ENCODE measurements at regions not wholly inside any gene's neighbourhood (a gene's known extent, or its start where the extent isn't known, plus 50 kb on each side); places are given as distances from the start of the nearest gene placed in this dataset.
"Not testable (repeated sequence)": the region's sequence is repeated elsewhere in the genome, so short reads cannot be mapped to it uniquely, and the experiment has no call there.

DNA sequence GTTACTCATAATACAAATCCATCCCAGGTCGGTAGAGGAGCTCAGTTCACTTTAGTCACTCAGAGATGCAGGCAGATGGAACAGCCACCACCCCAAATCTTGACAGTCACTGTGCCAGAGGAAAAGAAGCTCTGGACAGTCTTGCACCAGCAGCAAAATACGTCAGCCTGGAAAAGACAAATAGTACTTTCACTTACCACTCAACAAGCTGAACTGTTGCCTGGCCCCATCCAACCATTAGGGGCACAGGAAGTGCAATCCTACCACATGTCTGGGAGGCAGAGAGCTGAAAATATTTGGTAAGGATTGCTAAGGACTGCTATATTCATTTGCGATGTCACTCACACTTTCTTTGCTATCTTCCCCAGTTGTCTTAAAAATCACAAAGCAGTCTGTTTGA is 239.1 kb upstream of the TOX3 start:
- DNase-seq = no peak

DNA sequence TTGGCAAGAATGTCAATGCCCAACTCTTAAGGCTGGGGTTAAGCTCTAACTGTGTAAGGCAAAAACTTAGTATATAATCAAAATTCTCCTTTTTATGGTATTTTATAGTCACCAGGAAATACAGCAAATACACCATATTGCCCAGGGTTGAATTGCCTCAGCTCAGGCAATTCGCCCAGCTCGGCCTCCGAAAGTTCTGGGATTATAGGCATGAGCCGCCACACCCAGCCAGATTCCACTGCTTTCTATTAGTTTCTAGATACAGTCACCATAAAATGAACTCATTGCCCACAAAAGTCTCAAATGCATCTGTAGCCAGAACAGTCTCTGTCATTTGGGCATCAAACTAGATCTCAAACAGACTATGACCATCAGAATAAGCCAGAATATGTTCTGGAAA is 238.7 kb upstream of the TOX3 start:
- DNase-seq = no peak

DNA sequence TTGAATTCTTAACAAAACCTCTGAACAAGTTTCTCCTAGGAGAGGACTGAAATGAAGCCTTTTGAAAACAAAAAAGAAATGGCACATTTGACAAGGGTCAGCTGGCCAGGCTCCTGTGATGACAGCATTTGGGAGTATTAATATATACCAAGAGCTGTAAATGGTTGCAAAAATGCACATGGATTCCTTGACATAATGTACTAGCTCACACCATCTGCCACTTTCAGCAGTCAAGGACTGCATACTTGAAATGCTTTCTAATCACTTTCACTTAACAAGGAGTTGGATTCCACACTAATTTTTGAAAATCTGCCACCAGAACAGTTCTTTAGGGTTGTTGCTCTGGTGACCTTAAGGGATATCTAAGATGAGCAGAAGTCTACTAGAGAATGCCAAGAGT is 236.7 kb upstream of the TOX3 start:
- no peak for DNase-seq

DNA sequence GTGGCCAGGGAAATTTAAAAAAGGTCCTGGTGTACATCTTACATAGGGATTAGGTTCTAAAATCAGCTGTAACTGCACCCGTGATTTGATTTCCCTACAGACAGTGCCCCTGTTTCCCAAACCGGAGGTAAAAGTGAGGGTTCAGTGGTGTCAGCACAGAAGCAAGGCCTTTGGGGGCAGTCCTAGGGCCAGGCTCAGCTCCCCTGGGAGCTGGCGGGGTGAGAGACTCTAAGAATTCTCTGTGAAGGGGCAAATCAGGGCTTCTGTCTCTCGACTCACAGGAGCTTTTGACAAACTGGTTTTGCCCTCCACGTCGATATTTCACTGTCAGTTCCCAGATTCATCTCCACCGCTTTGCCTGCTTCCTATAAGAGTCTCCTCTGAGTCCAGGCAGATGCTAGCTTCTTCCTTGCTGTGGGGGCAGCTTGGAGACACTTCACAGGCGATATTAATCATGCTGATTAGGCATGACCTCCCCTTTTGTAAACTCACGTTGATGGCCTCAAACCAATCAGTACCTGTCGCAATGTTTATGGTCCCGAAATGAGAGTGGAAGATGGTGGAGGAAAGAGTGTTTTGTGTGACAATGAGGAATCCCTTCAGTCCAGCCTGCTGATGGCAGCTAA is 234.2 kb upstream of the TOX3 start:
- DNase-seq = no peak

DNA sequence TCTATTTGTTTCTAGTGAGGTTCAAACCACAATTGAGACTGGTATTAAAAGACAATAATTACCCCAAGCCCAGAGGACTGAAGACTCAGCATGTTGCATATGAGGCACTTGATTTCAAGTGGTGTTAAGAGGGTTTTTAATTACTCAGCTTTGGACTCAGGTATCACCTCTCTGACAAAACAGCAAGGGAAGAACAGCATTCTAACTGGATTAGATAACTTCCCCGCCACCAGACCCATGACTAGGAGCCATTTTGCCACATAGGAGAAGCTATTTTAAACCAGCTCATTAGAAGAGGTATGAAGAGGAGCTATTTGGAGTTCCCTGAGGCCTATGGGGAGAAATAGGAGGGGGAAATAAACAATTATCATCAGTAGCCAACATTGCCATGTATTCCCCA is 226.1 kb upstream of the TOX3 start:
- no peak for DNase-seq

DNA sequence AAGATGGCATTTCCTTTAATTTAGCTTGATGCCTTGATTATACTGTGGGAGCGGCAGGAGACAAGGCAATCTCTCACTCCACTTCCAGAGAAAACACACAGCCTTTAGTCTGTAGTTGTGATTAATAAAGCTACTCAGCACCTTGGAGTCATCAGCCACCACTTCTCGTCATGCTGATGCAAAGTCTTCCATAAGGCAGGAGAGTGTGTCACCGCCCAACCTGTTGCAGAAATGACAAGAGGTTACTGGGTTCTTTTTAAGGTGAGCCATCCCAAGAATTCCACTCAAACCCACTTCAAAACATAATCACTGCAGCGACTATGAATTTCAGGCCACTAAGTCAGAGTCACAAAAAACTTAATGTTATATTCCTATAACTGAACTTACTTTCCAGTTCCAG is 223.9 kb upstream of the TOX3 start:
- no peak for DNase-seq

DNA sequence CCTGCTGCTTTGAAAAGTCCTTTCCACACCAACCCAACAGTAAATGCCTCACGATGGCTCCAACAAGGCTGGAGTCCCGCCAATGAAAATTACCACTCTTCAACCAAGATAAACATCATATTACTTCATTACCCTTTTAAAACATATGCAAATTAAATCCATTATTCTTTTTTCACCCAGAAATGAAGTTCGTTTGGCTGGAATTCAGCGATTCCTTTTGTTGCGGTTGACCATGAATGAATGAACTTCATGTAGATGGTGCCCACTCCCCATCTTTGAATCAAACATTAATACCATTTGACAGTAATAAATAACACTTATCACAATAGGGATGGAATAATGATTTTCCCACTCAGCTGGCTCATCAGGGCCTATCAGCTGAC is 211.5 kb upstream of the TOX3 start:
- DNase-seq = no peak

DNA sequence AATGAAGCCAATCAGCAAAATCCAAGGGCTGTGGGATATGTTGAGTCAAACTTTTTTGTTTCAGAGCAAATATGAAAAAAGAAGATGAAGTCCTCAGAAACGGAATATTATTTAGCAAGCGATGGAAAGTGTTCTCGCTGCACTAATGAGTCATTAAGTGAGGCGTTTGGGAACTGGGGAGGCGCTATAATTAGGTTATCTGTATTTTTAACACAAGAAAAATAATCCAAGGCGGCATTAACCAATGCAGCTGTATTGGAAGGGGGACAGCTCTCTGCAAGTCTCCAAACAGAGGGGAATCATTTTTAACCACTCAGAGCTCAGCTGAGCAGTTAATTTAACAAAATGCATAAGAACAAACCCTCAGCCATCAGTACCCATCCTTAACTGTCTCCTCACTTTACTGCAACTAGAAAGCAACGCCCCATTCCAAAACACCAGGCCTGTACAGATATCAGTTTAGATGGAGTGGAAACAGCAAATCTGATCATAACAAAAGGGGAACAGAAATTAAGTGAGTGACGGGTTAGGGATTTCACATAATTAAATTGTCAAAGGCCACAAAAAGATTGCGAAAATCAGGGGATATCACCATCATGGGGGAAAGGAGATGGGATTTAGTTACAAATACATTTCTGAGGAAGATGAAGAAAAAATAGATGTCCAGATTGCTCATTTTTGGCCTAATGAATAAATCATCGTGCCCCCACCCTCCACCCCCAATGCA is 211.0 kb upstream of the TOX3 start:
- DNase-seq = no peak

DNA sequence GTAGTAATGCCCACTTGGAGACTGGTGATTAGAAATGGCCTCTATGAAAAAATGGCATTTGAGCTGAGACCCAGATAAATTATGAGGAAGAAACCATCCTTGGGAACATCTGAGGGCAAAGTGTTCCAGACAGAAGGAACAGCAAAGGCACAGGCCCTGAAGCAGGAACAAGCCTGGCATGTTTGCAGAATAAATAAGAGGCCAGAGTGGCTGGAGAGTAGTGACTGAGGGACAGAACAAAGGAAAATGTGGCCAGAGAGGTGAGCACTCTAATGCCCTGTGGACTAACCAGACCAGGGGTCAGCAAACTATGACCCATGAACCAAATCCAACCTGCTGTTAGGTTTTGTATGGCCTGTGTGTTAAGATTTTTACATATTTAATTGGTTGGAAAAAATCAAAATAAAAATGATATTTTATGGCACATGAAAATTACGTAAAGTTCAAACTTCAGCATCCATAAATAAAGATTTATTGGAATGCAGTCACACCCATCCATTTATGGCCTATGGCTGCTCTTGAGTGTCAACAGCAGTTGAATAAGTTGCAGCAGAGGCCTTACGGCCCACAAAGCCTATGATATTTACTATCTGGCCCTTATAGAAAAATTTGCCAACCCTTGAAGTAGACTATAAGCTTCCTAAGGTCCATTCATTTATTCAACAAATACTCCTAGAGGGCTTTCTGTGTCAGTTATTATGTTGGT is 210.0 kb upstream of the TOX3 start:
- no peak for DNase-seq

DNA sequence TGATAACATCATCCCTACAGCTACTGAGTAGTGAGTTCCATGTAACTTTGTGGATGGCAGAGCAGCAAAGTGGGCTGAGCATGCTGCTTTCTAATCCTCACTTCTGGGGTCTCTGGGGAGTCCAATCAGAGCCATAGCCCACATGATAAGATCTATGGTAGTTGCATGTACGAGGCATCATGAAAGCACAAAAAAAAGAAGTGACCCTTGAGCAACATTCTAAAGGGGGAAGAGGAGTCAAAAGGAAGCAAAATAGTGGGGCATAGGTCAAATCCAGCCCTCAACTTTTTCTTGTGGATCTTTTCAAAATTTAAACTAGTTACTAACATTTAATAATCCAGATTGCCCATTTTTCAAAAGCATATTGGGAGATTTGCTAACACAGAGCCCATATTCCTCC is 208.5 kb upstream of the TOX3 start:
- DNase-seq = no peak

DNA sequence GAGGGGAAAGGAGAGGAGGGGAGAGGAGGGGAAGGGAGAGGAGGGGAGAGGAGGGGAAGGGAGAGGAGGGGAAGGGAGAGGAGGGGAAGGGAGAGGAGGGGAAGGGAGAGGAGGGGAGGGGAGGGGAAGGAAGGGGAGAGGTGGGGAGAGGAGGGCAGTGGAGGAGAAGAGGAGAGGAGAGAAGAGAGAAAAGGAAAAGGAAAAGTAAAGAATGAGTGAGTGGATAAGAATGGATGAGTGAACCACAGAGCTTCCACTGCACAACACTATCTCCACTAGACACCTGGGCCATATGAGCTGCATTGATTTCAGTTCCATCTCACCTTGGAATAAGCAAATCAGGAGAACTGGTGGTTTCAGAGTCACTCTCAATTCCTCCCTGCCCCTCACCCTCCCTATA is 204.1 kb upstream of the TOX3 start:
- no peak for DNase-seq

DNA sequence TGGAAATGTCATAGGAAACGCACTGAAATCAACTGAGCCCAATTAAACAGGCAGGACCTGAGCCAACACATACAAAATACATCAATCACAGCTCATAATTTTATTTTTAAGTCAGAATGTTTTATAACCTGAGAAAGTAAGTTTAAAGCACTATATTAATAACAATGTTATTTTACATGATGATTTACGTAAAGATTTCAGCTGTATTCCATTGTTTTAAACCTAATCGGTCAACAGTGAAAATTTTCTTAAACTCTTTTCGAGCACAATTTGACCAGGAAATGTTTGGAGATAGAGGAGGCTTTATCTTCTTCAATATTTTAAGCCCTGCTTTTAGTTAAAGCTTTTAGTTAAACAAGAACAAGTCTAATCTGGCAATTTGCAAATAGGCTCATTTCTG is 201.8 kb upstream of the TOX3 start:
- DNase-seq = no peak

DNA sequence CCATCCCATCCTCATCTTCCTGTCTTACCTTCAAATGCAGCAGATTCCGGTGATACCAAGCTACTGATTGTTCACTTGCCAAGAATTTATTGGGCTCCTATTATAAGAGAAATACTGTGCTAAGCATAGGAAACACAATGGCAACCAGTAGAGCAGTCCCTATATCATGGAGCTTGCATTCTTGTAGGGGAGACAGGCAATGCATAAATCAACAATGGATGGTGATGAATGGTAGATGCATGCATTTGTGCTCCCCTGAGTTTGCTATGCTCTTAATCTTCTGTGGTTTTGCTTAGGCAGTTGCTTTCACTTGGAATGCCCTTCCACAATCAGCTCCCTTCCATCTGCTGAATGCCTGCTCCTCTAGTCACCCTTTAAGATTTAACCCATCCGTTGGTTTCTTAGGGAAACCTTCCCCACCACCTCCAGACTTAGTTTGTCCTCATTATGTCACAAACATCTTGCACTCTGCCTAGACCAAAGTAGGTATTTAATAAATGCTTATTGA is 200.2 kb upstream of the TOX3 start:
- DNase-seq = no peak

DNA sequence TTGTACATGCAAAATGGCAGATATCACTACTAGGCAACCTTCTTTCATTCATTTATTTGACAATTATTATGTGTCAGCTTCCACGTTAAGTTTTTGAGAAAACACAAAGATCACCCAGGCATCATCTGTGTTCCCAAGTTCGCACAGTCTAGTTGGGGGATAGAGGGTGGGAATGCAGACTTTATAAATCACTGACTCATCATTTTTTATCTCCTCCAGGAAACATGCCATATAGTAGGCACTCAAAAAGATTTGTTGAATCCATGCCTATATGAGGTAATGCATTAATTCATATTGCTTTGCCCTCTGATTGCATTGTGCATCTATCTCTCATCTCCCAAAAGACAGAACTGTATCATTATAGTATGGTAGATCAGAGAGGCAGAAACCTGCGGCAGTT is 196.8 kb upstream of the TOX3 start:
- DNase-seq = no peak

DNA sequence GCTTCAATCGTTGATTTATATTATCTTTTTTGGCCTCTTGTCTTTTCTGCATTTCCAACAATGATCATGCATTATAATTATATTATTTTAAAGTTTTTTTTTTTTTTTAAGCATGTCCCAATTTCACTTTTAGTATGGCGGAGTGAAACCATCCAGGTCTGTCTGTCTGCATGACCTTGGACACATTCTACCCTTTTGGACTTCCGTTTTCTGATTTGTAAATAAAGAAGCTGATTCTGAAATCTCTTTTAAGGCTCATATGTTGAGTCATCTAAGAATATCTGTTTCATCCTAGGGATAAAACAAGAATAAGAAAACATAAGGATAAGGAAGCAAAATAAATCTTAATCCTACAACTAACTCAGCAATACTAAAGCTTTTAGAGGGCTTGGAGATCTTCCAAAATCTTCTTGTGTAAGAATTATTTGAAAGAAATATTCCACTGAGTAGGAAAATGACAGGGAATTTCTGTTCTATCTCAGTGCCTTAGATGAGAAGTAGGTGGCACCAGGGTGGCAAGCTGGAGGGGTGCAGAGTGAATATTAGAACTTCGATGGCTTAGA is 195.7 kb upstream of the TOX3 start:
- DNase-seq = no peak

DNA sequence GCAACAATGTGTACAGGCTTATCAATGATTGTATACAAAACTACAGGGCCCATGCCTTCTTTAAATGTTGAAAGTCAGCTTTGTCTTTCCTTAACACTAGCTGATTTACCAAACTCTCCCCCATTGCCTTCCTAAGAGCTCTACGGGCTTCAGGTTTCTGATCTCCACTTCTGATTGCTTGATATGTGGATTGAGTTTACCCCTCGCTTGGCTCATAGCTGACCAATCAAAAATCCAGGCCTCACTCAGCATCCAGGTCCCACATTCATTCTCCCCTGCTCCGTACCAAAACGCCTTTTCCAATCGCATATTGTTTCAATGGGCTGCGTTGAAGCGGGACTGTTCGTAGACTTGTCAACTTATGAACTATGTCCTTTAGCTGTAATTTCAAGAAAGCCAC is 195.1 kb upstream of the TOX3 start:
- no peak for DNase-seq

DNA sequence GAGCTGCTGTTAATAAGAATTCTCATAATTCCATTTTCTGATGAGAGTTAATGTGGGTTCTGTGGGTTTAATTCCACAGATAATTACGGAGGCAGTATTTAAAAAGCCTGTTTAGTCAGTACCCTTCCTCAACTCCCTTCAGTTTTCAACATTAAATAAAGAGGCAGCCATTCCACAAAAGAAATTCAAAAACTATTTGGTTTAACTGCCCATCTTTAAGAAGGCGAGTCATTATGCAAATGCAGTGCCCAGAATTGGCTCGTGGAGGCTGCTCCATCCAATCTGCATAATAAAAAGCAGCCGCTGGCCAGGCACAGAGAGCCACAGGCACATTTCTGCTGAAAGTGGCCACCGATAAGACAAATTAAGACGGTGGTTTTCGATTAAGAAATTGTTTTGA is 194.4 kb upstream of the TOX3 start:
- DNase-seq = no peak

DNA sequence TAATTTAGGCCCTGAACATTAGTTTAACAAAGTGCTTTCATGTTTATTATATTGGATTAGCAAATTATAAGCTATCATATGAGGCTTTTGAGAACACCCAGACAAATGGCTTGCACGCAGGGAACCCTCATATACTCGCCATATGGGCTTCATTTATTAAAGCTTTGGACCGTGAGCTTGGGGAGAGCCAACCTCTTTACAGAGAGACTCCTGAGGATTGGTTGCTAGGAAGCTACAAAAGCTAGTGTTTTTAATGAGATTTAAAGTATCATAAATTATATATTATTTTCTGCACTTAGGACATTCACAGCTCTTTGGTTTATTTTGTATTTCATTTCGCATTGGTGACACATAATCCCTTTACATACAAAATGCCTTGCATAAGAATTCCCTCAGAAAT is 193.8 kb upstream of the TOX3 start:
- no peak for DNase-seq

DNA sequence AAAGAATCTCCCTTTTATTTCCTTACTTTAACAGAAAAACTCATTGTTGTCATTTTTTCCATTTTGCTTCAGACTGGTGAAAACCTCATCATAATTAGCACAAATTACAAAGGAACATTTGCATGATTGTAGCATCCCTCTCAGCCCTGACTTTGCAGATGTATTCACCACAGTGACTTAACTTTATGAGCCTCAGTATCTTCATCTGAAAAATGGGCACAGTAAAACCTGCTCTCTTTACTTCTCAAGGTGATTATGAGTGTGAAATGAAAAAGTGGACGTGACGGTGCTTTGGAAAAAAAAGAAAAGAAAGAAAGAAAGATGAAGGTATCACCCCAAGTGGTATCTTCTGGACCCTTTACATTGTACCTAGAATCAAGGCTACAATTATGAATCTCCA is 193.4 kb upstream of the TOX3 start:
- no peak for DNase-seq

DNA sequence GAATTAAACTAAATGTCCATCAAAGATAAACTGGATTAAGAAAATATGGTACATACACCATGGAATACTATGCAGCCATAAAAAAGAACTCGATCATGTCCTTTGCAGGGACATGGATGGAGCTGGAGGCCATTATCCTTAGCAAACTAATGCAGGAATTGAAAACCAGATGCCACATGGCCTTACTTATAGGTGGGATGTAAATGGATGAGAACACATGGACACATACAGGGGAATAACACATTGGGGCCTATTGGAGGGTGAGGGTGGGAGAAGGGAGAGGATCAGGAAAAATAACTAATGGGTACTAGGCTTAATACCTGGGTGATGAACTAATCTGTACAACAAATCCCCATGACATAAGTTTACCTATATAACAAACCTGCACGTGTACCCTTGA is 192.0 kb upstream of the TOX3 start:
- not testable (repeated sequence) for DNase-seq

DNA sequence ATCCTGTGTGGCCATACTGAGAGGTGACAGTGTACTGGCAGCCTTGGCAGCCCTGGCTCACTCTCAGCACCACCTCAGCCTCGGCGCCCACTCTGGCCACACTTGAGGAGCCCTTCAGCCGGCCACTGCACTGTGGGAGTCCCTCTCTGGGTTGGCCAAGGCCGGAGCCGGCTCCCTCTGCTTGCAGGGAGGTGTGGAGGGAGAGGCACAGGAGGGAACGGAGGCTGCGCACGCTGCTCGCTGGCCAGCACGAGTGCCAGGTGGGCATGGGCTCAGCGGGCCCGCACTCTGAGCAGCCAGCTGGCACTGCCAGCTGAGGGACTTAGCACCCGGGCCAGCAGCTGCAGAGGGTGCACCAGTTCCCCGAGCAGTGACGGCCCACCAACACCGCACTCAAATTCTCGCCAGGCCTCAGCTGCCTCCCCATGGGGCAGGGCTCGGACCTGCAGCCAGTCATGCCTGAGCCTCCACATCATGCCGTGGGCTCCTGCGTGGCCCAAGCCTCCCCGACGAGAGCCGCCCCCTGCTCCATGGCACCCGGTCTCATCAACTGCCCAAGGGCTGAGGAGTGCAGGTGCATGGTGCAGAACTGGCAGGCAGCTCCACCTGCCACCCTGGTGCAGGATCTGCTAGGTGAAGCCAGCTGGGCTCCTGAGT is 184.4 kb upstream of the TOX3 start:
- DNase-seq = no peak

DNA sequence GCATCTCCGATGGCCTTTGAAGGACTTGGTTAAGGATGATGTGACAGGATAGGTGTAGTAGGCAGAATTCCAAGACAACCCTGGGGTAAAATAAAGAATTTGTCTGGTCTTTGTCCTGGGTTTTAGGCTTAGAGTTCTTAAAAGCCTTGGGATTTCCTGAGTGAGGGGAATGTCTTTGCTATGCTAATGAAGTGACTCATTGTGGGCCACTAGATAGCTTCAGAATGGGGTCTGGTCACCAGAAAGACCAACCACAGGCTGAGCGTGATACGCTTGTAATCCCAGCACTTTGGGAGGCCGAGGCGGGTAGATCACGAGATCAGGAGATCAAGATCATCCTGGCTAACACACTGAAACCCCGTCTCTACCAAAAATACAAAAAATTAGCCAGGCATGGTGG is 182.8 kb upstream of the TOX3 start:
- DNase-seq = no peak

DNA sequence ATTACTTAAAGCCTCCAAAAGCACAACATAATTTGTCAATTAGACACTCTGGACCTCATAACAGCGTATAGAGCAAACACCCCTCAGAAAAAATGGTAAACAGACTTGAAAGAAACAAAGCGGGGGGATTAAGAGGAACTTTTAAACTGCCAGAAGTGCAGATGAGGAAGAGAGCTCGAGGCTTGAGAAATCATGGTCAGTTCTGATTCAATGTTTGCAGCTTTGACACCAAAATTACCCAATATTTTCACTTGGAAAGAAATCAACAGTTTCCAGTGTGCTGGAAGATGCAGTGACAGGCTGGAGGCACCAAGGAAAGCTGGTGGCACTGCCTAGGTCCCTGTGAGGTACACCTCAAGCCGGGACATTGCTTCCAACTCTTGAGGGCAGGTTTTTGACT is 180.9 kb upstream of the TOX3 start:
- DNase-seq = no peak
